A673 (cell line): ENCODE measurements at regions not wholly inside any gene's neighbourhood (a gene's known extent, or its start where the extent isn't known, plus 50 kb on each side); places are given as distances from the start of the nearest gene placed in this dataset.

ENCODE experiments used
- EZH2 ChIP-seq: fragments of 200-600 bp; sonication (generic); IDR thresholded peaks from 2 replicates; pipeline ENCODE4 v1.6.1; 2017; ENCODE audit warnings: borderline replicate concordance, low read depth, mild to moderate bottlenecking, mixed read lengths, antibody characterized with exemption, low read length; ENCODE audit not compliant: poor library complexity, severe bottlenecking
- TF ChIP-seq, protein P1 (sequence below): fragments of 300-800, 200-600 bp; sonication (generic); conservative IDR thresholded peaks from 2 replicates; pipeline ENCODE4 v1.5.1; 2017; ENCODE audit warnings: low read depth, mild to moderate bottlenecking, antibody characterized with exemption, low read length, moderate library complexity, mixed read lengths

GRCh38 chr11:127898422-127899365, 688.7 kb downstream of the ETS1 start:
- TF ChIP-seq, protein P1, sequence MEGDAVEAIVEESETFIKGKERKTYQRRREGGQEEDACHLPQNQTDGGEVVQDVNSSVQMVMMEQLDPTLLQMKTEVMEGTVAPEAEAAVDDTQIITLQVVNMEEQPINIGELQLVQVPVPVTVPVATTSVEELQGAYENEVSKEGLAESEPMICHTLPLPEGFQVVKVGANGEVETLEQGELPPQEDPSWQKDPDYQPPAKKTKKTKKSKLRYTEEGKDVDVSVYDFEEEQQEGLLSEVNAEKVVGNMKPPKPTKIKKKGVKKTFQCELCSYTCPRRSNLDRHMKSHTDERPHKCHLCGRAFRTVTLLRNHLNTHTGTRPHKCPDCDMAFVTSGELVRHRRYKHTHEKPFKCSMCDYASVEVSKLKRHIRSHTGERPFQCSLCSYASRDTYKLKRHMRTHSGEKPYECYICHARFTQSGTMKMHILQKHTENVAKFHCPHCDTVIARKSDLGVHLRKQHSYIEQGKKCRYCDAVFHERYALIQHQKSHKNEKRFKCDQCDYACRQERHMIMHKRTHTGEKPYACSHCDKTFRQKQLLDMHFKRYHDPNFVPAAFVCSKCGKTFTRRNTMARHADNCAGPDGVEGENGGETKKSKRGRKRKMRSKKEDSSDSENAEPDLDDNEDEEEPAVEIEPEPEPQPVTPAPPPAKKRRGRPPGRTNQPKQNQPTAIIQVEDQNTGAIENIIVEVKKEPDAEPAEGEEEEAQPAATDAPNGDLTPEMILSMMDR = no peak
- TF ChIP-seq EZH2 = no peak
